Endothelial cell of umbilical vein (primary cell): ENCODE measurements at regions not wholly inside any gene's neighbourhood (a gene's known extent, or its start where the extent isn't known, plus 50 kb on each side); places are given as distances from the start of the nearest gene placed in this dataset.

Experiments used
- BruUV-seq: library from RNA; stranded (reverse); fragments of 400-500 nt; replicated peaks from 2 replicates; lab custom pipeline; 2021; lab: Mats Ljungman, UMichigan
- CTCF ChIA-PET: fragments of 300-600, 350-600 bp; sonication (Branson Sonifier 250); formaldehyde crosslinking; loops from one replicate; lab custom pipeline; 2021; ENCODE audit warnings: antibody characterized with exemption, inconsistent platforms; lab: Charles Lee
- POLR2A ChIA-PET: fragments of 300-600, 350-600 bp; sonication (Branson Sonifier 250); formaldehyde crosslinking; loops from one replicate; lab custom pipeline; 2021; ENCODE audit warnings: antibody characterized with exemption, inconsistent platforms; lab: Charles Lee
- DNase-seq: peaks from one replicate; pipeline ENCODE4 v3.0.0-alpha.2; 2011; ENCODE audit warnings: low read depth, low spot score
- FAIRE-seq: peaks from 2 replicates; lab custom pipeline; 2011; peaks lifted over from hg19 to GRCh38; lab: Jason Lieb, UNC
- H2AFZ ChIP-seq: 2 replicates; pipeline ENCODE4 v1.6.0; 2012; ENCODE audit warnings: low read depth, low read length, control low read depth, inconsistent platforms
- H3K27ac ChIP-seq: 2 replicates; pipeline ENCODE4 v1.5.1; 2011; ENCODE audit warnings: low read depth, mild to moderate bottlenecking, control low read depth, low read length, moderate library complexity; ENCODE audit not compliant: insufficient read depth
- H3K27me3 ChIP-seq, 2 experiments: 2 replicates each; pipeline versions ENCODE4 v1.6.0 to v1.6.1; 2011; ENCODE audit warnings: low read length in 2 of 2, mixed read lengths in 1 of 2; ENCODE audit not compliant: control insufficient read depth in 2 of 2, insufficient read depth in 2 of 2
- H3K36me3 ChIP-seq, 2 experiments: 2 replicates in 1 of 2; 3 replicates in 1 of 2; pipeline ENCODE4 v1.5.1; 2011; ENCODE audit warnings: low read length in 2 of 2, mild to moderate bottlenecking in 1 of 2, moderate library complexity in 1 of 2; ENCODE audit not compliant: control insufficient read depth in 2 of 2, insufficient read depth in 2 of 2; ENCODE audit errors: extremely low read depth in 1 of 2
- H3K4me1 ChIP-seq: 3 replicates; pipeline ENCODE4 v1.5.1; 2011; ENCODE audit warnings: mild to moderate bottlenecking, low read length; ENCODE audit not compliant: control insufficient read depth, insufficient read depth; ENCODE audit errors: extremely low read depth
- H3K4me2 ChIP-seq: 2 replicates; pipeline ENCODE4 v1.6.1; 2011; ENCODE audit warnings: low read length, control low read depth, mixed read lengths; ENCODE audit not compliant: insufficient read depth
- H3K4me3 ChIP-seq, 3 experiments: fragments of 200-600 bp in 1 of 3; sonication (generic), shearing (Covaris generic) in 1 of 3; replicated peaks in 1 of 3; 2 replicates each; pipeline ENCODE4 v1.5.1; 2011 to 2016; ENCODE audit warnings: control low read depth in 3 of 3, low read length in 3 of 3, mild to moderate bottlenecking in 2 of 3, inconsistent platforms in 1 of 3, low read depth in 1 of 3, moderate library complexity in 1 of 3; ENCODE audit not compliant: insufficient read depth in 1 of 3
- H3K79me2 ChIP-seq: 2 replicates; pipeline ENCODE4 v1.6.0; 2012; ENCODE audit warnings: low read length, inconsistent platforms; ENCODE audit not compliant: control insufficient read depth, insufficient read depth
- H3K9ac ChIP-seq: replicated peaks from 2 replicates; pipeline ENCODE3; 2011; ENCODE audit warnings: low read length, control low read depth; ENCODE audit not compliant: insufficient read depth; ENCODE audit errors: extremely low read depth
- H3K9me1 ChIP-seq: replicated peaks from 3 replicates; pipeline ENCODE4 v1.6.0; 2011; ENCODE audit warnings: mild to moderate bottlenecking, low read length; ENCODE audit not compliant: control insufficient read depth, insufficient read depth; ENCODE audit errors: extremely low read depth
- H3K9me3 ChIP-seq: replicated peaks from 2 replicates; pipeline ENCODE4 v1.5.1; 2012; ENCODE audit warnings: low read length, inconsistent platforms; ENCODE audit not compliant: control insufficient read depth, insufficient read depth
- H4K20me1 ChIP-seq: replicated peaks from 2 replicates; pipeline ENCODE3; 2011; ENCODE audit warnings: mild to moderate bottlenecking, low read length; ENCODE audit not compliant: control insufficient read depth, insufficient read depth; ENCODE audit errors: extremely low read depth
- EZH2 ChIP-seq: IDR thresholded peaks from 2 replicates; pipeline ENCODE4 v1.6.1; 2012; ENCODE audit warnings: borderline replicate concordance, low read depth, mild to moderate bottlenecking, moderate library complexity, low read length, inconsistent platforms; ENCODE audit not compliant: severe bottlenecking
- FOS ChIP-seq: IDR thresholded peaks from 2 replicates; pipeline ENCODE4 v1.6.1; 2011; ENCODE audit warnings: mild to moderate bottlenecking, low read length, moderate library complexity, borderline replicate concordance; ENCODE audit not compliant: insufficient read depth
- GATA2 ChIP-seq: IDR thresholded peaks from 2 replicates; pipeline ENCODE4 v1.7.0; 2011; ENCODE audit warnings: low read depth, mild to moderate bottlenecking, moderate library complexity, mixed read lengths, low read length; ENCODE audit not compliant: insufficient read length, insufficient read depth
- JUN ChIP-seq: IDR thresholded peaks from 2 replicates; pipeline ENCODE4 v1.6.1; 2011; ENCODE audit warnings: borderline replicate concordance, low read depth; ENCODE audit not compliant: insufficient read length, insufficient read depth
- MAX ChIP-seq: IDR thresholded peaks from 2 replicates; pipeline ENCODE4 v1.6.1; 2011; ENCODE audit not compliant: insufficient read depth, insufficient read length
- MYC ChIP-seq: IDR thresholded peaks from one replicate; pipeline ENCODE4 v1.6.1; 2011; ENCODE audit warnings: mild to moderate bottlenecking, low read depth, low read length
- POLR2A ChIP-seq: IDR thresholded peaks from 2 replicates; pipeline ENCODE4 v1.6.1; 2012; ENCODE audit warnings: low read depth, mild to moderate bottlenecking, control low read depth, low read length
- POLR2AphosphoS5 ChIP-seq: IDR thresholded peaks from 2 replicates; pipeline ENCODE4 v1.6.1; 2012; ENCODE audit warnings: low read depth, mild to moderate bottlenecking, control low read depth, low read length, moderate library complexity; ENCODE audit not compliant: insufficient read depth
- dilution Hi-C: fragments of 300-500 bp; cut with MboI; formaldehyde crosslinking; loops from one replicate; pipeline ENCODE4 v1.15.0; 2019; ENCODE audit warnings: low sequenced_read_pairs; ENCODE audit not compliant: extremely low pct_ligation_motif_present
- intact Hi-C: fragments of 100-400 bp; cut with micrococcal nuclease; formaldehyde crosslinking; loops from one replicate; pipeline ENCODE4 v1.10.0; 2022
- TF ChIP-seq, protein P1 (sequence below), 2 donors: IDR thresholded peaks; 1 replicate in 1 of 2; 2 replicates in 1 of 2; pipeline ENCODE4 v1.5.1; 2011; ENCODE audit warnings: low read length in 2 of 2, mild to moderate bottlenecking in 2 of 2, moderate library complexity in 2 of 2, control low read depth in 1 of 2, inconsistent platforms in 1 of 2, low read depth in 1 of 2; ENCODE audit not compliant: insufficient read depth in 1 of 2; ENCODE audit errors: extremely low read depth in 1 of 2

GRCh38 chr18:53886058-53886457 lies 338.4 kb downstream of the MBD2 start:
- no peaks in the 10 kb centered on the region for H3K9me1 ChIP-seq
- no peaks in the 10 kb centered on the region for H3K36me3 ChIP-seq
- H3K4me1 ChIP-seq, result no peaks in the 10 kb centered on the region
- no peaks in the 10 kb centered on the region for H3K79me2 ChIP-seq
- no TSS peak for BruUV-seq
- TF ChIP-seq, protein P1, sequence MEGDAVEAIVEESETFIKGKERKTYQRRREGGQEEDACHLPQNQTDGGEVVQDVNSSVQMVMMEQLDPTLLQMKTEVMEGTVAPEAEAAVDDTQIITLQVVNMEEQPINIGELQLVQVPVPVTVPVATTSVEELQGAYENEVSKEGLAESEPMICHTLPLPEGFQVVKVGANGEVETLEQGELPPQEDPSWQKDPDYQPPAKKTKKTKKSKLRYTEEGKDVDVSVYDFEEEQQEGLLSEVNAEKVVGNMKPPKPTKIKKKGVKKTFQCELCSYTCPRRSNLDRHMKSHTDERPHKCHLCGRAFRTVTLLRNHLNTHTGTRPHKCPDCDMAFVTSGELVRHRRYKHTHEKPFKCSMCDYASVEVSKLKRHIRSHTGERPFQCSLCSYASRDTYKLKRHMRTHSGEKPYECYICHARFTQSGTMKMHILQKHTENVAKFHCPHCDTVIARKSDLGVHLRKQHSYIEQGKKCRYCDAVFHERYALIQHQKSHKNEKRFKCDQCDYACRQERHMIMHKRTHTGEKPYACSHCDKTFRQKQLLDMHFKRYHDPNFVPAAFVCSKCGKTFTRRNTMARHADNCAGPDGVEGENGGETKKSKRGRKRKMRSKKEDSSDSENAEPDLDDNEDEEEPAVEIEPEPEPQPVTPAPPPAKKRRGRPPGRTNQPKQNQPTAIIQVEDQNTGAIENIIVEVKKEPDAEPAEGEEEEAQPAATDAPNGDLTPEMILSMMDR (IDR thresholded peaks at IDR 0.05; ENCODE audit: extremely low read depth in 1 of 2, insufficient read depth in 1 of 2, low read depth in 1 of 2, low read length in 2 of 2), result no peak
- TF ChIP-seq FOS (no peak), GATA2 (no peak), POLR2A (no peak), MYC (no peak), POLR2AphosphoS5 (no peak), JUN (no peak), MAX (no peak), EZH2 (no peak)
- no peak overlapping the region for H2AFZ ChIP-seq
- FAIRE-seq (no peak), DNase-seq (no peak)
- no peaks in the 10 kb centered on the region for H3K9me3 ChIP-seq
- H3K27ac ChIP-seq, result no peak overlapping the region
- H3K27me3 ChIP-seq, result no peaks in the 10 kb centered on the region
- dilution Hi-C loops (no loop called here), intact Hi-C loops (no loop called here)
- no peak overlapping the region for H3K9ac ChIP-seq
- no peaks in the 10 kb centered on the region for H4K20me1 ChIP-seq
- H3K4me2 ChIP-seq, result no peak overlapping the region
- ChIA-PET CTCF (no interaction called here), POLR2A (no interaction called here)
- H3K4me3 ChIP-seq, result no peak overlapping the region
